Panc1 (cell line): ENCODE measurements at regions not wholly inside any gene's neighbourhood (a gene's known extent, or its start where the extent isn't known, plus 50 kb on each side); places are given as distances from the start of the nearest gene placed in this dataset.

ENCODE experiments used
- ATAC-seq: fragments of 200-7000 bp; cut with Tn5 transposase; 2 replicates; pipeline ENCODE4 v1.9.1; 2020; ENCODE audit warnings: mild to moderate bottlenecking, moderate library complexity
- BruUV-seq: library from RNA; stranded (reverse); fragments of 400-500 nt; replicated peaks from 2 replicates; lab custom pipeline; 2021; lab: Mats Ljungman, UMichigan
- CTCF ChIA-PET: fragments of 300-600 bp; sonication (Branson Sonifier 250); formaldehyde crosslinking; loops from one replicate; lab custom pipeline; 2022; ENCODE audit warnings: antibody characterized with exemption; lab: Charles Lee
- POLR2A ChIA-PET: fragments of 300-600 bp; sonication (Branson Sonifier 250); formaldehyde crosslinking; loops from one replicate; lab custom pipeline; 2022; ENCODE audit warnings: antibody characterized with exemption; lab: Charles Lee
- DNase-seq: peaks from one replicate; pipeline ENCODE4 v3.0.0-alpha.2; 2010; ENCODE audit warnings: low read depth, low spot score
- H3K27ac ChIP-seq: 2 replicates; pipeline ENCODE4 v1.5.1; 2011; ENCODE audit warnings: mild to moderate bottlenecking, low read length, inconsistent platforms
- H3K27me3 ChIP-seq: fragments of 200-500 bp; sonication (Bioruptor generic); 2 replicates; pipeline ENCODE4 v1.6.0; 2014; ENCODE audit warnings: low read length, inconsistent platforms; ENCODE audit not compliant: control insufficient read depth, insufficient read depth
- H3K36me3 ChIP-seq: fragments of 200-500 bp; sonication (Bioruptor generic); 2 replicates; pipeline ENCODE4 v1.5.1; 2014; ENCODE audit warnings: inconsistent platforms, mild to moderate bottlenecking, low read length, moderate library complexity; ENCODE audit not compliant: control insufficient read depth, insufficient read depth
- H3K4me1 ChIP-seq: 2 replicates; pipeline ENCODE4 v1.5.1; 2011; ENCODE audit warnings: inconsistent platforms, mild to moderate bottlenecking, low read length, moderate library complexity; ENCODE audit not compliant: control insufficient read depth, insufficient read depth
- H3K4me3 ChIP-seq, 2 experiments: 2 replicates each; pipeline ENCODE4 v1.5.1; 2011 to 2012; ENCODE audit warnings: low read depth in 2 of 2, low read length in 2 of 2, mild to moderate bottlenecking in 2 of 2, inconsistent platforms in 1 of 2, moderate library complexity in 1 of 2
- H3K9me3 ChIP-seq: fragments of 200-500 bp; sonication (Bioruptor generic); 2 replicates; pipeline ENCODE4 v1.5.1; 2014; ENCODE audit warnings: low read depth, mild to moderate bottlenecking, inconsistent platforms, low read length, moderate library complexity; ENCODE audit not compliant: control insufficient read depth, insufficient read depth
- CTCF ChIP-seq: fragments of 450-650 bp; IDR thresholded peaks from 2 replicates; pipeline ENCODE4 v1.5.1; 2017; ENCODE audit warnings: mild to moderate bottlenecking
- POLR2AphosphoS5 ChIP-seq: IDR thresholded peaks from 2 replicates; pipeline ENCODE4 v1.6.1; 2012; ENCODE audit warnings: mild to moderate bottlenecking, low read depth, low read length, moderate library complexity
- SIN3A ChIP-seq: IDR thresholded peaks from 2 replicates; pipeline ENCODE4 v1.6.1; 2012; ENCODE audit warnings: low read depth, mild to moderate bottlenecking, low read length, moderate library complexity, borderline replicate concordance; ENCODE audit not compliant: insufficient read depth
- TCF7L2 ChIP-seq: IDR thresholded peaks from 2 replicates; pipeline ENCODE4 v1.6.1; 2011; ENCODE audit warnings: mild to moderate bottlenecking, low read depth, low read length, inconsistent platforms
- in situ Hi-C: cut with HindIII; loops from 2 replicates; pipeline ENCODE4 v1.10.0; 2016; ENCODE audit warnings: low sequenced_read_pairs, low pct_unique_long_range_greater_than_20kb
- intact Hi-C: fragments of 100-400 bp; cut with micrococcal nuclease; formaldehyde crosslinking; loops from one replicate; pipeline ENCODE4 v1.10.0; 2022; ENCODE audit not compliant: unreplicated experiment
- TF ChIP-seq, protein P1 (sequence below), 2 experiments: IDR thresholded peaks; 2 replicates each; pipeline ENCODE4 v1.6.1; 2011 to 2012; ENCODE audit warnings: low read depth in 2 of 2, control low read depth in 1 of 2, low read length in 1 of 2, mild to moderate bottlenecking in 1 of 2, moderate library complexity in 1 of 2; ENCODE audit not compliant: insufficient read depth in 1 of 2

DNA sequence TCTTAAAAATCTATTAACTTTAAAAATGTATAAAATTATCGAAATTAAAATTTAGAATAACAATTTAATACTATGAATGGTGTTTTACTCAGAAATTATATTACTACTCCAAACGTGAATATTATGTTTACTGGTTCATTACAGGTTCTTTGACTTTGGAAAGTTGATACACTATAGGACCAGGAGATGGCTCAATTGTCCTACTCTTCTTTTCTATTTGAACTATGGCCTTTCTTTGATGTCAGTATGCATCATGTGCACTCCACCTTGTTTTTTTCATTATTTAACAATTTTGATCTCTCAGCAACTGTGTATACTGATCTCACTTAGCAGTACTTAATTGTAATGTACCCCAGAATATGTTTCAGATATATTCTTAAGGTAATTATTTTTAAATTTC lies 391.5 kb upstream of the MANEA start:
- CTCF ChIA-PET, result no interaction called here
- DNase-seq (no peak), ATAC-seq (no peak)
- H3K36me3 ChIP-seq, result no peaks in the 10 kb centered on the region
- H3K27ac ChIP-seq, result no peak overlapping the region
- in situ Hi-C loops (no loop called here), intact Hi-C loops (no loop called here)
- no peaks in the 10 kb centered on the region for H3K27me3 ChIP-seq
- no peaks in the 10 kb centered on the region for H3K9me3 ChIP-seq
- no TSS peak for BruUV-seq
- TF ChIP-seq, protein P1, sequence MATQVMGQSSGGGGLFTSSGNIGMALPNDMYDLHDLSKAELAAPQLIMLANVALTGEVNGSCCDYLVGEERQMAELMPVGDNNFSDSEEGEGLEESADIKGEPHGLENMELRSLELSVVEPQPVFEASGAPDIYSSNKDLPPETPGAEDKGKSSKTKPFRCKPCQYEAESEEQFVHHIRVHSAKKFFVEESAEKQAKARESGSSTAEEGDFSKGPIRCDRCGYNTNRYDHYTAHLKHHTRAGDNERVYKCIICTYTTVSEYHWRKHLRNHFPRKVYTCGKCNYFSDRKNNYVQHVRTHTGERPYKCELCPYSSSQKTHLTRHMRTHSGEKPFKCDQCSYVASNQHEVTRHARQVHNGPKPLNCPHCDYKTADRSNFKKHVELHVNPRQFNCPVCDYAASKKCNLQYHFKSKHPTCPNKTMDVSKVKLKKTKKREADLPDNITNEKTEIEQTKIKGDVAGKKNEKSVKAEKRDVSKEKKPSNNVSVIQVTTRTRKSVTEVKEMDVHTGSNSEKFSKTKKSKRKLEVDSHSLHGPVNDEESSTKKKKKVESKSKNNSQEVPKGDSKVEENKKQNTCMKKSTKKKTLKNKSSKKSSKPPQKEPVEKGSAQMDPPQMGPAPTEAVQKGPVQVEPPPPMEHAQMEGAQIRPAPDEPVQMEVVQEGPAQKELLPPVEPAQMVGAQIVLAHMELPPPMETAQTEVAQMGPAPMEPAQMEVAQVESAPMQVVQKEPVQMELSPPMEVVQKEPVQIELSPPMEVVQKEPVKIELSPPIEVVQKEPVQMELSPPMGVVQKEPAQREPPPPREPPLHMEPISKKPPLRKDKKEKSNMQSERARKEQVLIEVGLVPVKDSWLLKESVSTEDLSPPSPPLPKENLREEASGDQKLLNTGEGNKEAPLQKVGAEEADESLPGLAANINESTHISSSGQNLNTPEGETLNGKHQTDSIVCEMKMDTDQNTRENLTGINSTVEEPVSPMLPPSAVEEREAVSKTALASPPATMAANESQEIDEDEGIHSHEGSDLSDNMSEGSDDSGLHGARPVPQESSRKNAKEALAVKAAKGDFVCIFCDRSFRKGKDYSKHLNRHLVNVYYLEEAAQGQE (IDR thresholded peaks at IDR 0.05; ENCODE audit: insufficient read depth in 1 of 2, low read depth in 2 of 2, low read length in 1 of 2), result no peak
- TF ChIP-seq POLR2AphosphoS5 (no peak), CTCF (no peak), TCF7L2 (no peak), SIN3A (no peak)
- H3K4me3 ChIP-seq, result no peak overlapping the region
- POLR2A ChIA-PET, result no interaction called here
- no peaks in the 10 kb centered on the region for H3K4me1 ChIP-seq

- no peak overlapping the region for H3K27ac ChIP-seq
- DNase-seq (no peak), ATAC-seq (no peak)
- CTCF ChIA-PET, result no interaction called here
- intact Hi-C loops, result no loop called here
- POLR2A ChIA-PET, result no interaction called here
- H3K36me3 ChIP-seq, result no peaks in the 10 kb centered on the region
- no TSS peak for BruUV-seq
- no peaks in the 10 kb centered on the region for H3K4me1 ChIP-seq
- H3K9me3 ChIP-seq, result no peaks in the 10 kb centered on the region
- no peak overlapping the region for H3K4me3 ChIP-seq
- no peak for TF ChIP-seq TCF7L2
- no peak for TF ChIP-seq POLR2AphosphoS5
- no peak for TF ChIP-seq CTCF
- TF ChIP-seq SIN3A, result no peak
- TF ChIP-seq, protein P1 (IDR thresholded peaks at IDR 0.05; ENCODE audit: insufficient read depth in 1 of 2, low read depth in 2 of 2, low read length in 1 of 2), result no peak
- H3K27me3 ChIP-seq, result no peaks in the 10 kb centered on the region
- in situ Hi-C loops, result no loop called here
These were observed 390.6 kb upstream of the MANEA start for GRCh38 chr6:95186710-95187109.
